ENCODE measurements at regions not wholly inside any gene's neighbourhood (a gene's known extent, or its start where the extent isn't known, plus 50 kb on each side); places are given as distances from the start of the nearest gene placed in this dataset.

DNA sequence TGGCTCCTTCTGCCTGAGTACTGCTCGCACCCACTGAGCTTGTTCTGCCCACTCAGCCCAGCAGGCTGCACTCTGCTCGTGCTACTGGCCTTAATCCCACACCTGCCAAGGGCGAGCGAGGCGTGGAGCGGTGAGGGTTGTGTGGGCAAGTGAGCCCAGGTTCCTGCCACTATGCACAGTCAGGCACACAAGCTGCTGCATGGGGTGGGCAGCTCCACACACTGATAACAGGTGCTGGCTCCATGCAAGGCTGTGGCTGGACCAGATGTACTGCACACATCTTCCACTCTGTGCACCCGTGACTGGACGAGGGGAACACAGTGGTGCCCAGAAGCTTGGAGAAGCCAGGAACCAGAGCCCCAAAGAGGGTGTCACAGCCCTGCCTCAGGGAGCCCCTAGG, 184.3 kb upstream of the NUDT6 start:
- TF ChIP-seq, protein P1, sequence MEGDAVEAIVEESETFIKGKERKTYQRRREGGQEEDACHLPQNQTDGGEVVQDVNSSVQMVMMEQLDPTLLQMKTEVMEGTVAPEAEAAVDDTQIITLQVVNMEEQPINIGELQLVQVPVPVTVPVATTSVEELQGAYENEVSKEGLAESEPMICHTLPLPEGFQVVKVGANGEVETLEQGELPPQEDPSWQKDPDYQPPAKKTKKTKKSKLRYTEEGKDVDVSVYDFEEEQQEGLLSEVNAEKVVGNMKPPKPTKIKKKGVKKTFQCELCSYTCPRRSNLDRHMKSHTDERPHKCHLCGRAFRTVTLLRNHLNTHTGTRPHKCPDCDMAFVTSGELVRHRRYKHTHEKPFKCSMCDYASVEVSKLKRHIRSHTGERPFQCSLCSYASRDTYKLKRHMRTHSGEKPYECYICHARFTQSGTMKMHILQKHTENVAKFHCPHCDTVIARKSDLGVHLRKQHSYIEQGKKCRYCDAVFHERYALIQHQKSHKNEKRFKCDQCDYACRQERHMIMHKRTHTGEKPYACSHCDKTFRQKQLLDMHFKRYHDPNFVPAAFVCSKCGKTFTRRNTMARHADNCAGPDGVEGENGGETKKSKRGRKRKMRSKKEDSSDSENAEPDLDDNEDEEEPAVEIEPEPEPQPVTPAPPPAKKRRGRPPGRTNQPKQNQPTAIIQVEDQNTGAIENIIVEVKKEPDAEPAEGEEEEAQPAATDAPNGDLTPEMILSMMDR (IDR thresholded peaks at IDR 0.05; ENCODE audit: low read depth, low read length, poor library complexity, severe bottlenecking) = no peak
- no peak for TF ChIP-seq EZH2phosphoT487 (IDR thresholded peaks at IDR 0.05; ENCODE audit: borderline replicate concordance, low read length)
